ENCODE measurements at regions not wholly inside any gene's neighbourhood (a gene's known extent, or its start where the extent isn't known, plus 50 kb on each side); places are given as distances from the start of the nearest gene placed in this dataset.
A peak's percentile ranks its signal among the peaks of the same experiment; 100 is the strongest.

- H3K4me3 ChIP-seq, result no peak overlapping the region
- no peak overlapping the region for H3K27ac ChIP-seq
- no peaks in the 10 kb centered on the region for H3K4me1 ChIP-seq (ENCODE audit: low read depth)
- no peak for TF ChIP-seq CTCF (IDR thresholded peaks at IDR 0.05; ENCODE audit: low read depth, low read length)
- DNase-seq (ENCODE audit: low read depth in 1 of 2, low spot score in 1 of 2), result no peak
- no peaks in the 10 kb centered on the region for H3K9me3 ChIP-seq (ENCODE audit: low read depth)
- H3K36me3 ChIP-seq, result no peaks in the 10 kb centered on the region
- no peaks in the 10 kb centered on the region for H3K27me3 ChIP-seq
These were observed 645.5 kb upstream of the NOVA1 start for GRCh38 chr14:27243365-27243764.

GRCh38 chr14:27245947-27246346 is 648.1 kb upstream of the NOVA1 start:
- TF ChIP-seq CTCF (IDR thresholded peaks at IDR 0.05; ENCODE audit: low read depth, low read length), result no peak
- DNase-seq (ENCODE audit: low read depth in 1 of 2, low spot score in 1 of 2), result no peak

GRCh38 chr14:27253966-27254365 is 656.1 kb upstream of the NOVA1 start:
- Histone ChIP-seq H3K4me3 (no peak overlapping the region), H3K4me1 (ENCODE audit: low read depth) (peaks cover 12% of the 10 kb centered on the region), H3K9me3 (ENCODE audit: low read depth) (no peaks in the 10 kb centered on the region), H3K27me3 (no peaks in the 10 kb centered on the region), H3K36me3 (no peaks in the 10 kb centered on the region), H3K27ac (peak overlapping the region; percentile 80)
- TF ChIP-seq CTCF (IDR thresholded peaks at IDR 0.05; ENCODE audit: low read depth, low read length), result no peak
- peak in 1 of 2 donors; percentile 36 for DNase-seq (ENCODE audit: low read depth in 1 of 2, low spot score in 1 of 2)

More at GRCh38 chr14:27245947-27246346, 648.1 kb upstream of the NOVA1 start:
- Histone ChIP-seq H3K27me3 (no peaks in the 10 kb centered on the region), H3K9me3 (ENCODE audit: low read depth) (no peaks in the 10 kb centered on the region), H3K36me3 (no peaks in the 10 kb centered on the region), H3K4me1 (ENCODE audit: low read depth) (no peaks in the 10 kb centered on the region), H3K4me3 (no peak overlapping the region), H3K27ac (no peak overlapping the region)

GRCh38 chr14:27256805-27257204 is 659.0 kb upstream of the NOVA1 start:
- Histone ChIP-seq H3K36me3 (no peaks in the 10 kb centered on the region), H3K4me3 (no peak overlapping the region), H3K4me1 (ENCODE audit: low read depth) (peaks cover 12% of the 10 kb centered on the region), H3K27ac (no peak overlapping the region), H3K9me3 (ENCODE audit: low read depth) (no peaks in the 10 kb centered on the region), H3K27me3 (no peaks in the 10 kb centered on the region)
- DNase-seq (ENCODE audit: low read depth in 1 of 2, low spot score in 1 of 2), result no peak
- no peak for TF ChIP-seq CTCF (IDR thresholded peaks at IDR 0.05; ENCODE audit: low read depth, low read length)

GRCh38 chr14:27267876-27268275 is 670.0 kb upstream of the NOVA1 start:
- no peak for DNase-seq (ENCODE audit: low read depth in 1 of 2, low spot score in 1 of 2)
- Histone ChIP-seq H3K27me3 (no peaks in the 10 kb centered on the region), H3K27ac (no peak overlapping the region), H3K4me3 (no peak overlapping the region), H3K4me1 (ENCODE audit: low read depth) (no peaks in the 10 kb centered on the region), H3K36me3 (no peaks in the 10 kb centered on the region), H3K9me3 (ENCODE audit: low read depth) (no peaks in the 10 kb centered on the region)
- no peak for TF ChIP-seq CTCF (IDR thresholded peaks at IDR 0.05; ENCODE audit: low read depth, low read length)

GRCh38 chr14:27270716-27271115 is 672.9 kb upstream of the NOVA1 start:
- no peaks in the 10 kb centered on the region for H3K4me1 ChIP-seq (ENCODE audit: low read depth)
- H3K27ac ChIP-seq, result no peak overlapping the region
- no peak for TF ChIP-seq CTCF (IDR thresholded peaks at IDR 0.05; ENCODE audit: low read depth, low read length)
- no peaks in the 10 kb centered on the region for H3K27me3 ChIP-seq
- H3K4me3 ChIP-seq, result no peak overlapping the region
- no peak for DNase-seq (ENCODE audit: low read depth in 1 of 2, low spot score in 1 of 2)
- H3K36me3 ChIP-seq, result no peaks in the 10 kb centered on the region
- H3K9me3 ChIP-seq (ENCODE audit: low read depth), result no peaks in the 10 kb centered on the region
